ENCODE measurements at regions not wholly inside any gene's neighbourhood (a gene's known extent, or its start where the extent isn't known, plus 50 kb on each side); places are given as distances from the start of the nearest gene placed in this dataset.
"Not testable (repeated sequence)": the region's sequence is repeated elsewhere in the genome, so short reads cannot be mapped to it uniquely, and the experiment has no call there.

DNA sequence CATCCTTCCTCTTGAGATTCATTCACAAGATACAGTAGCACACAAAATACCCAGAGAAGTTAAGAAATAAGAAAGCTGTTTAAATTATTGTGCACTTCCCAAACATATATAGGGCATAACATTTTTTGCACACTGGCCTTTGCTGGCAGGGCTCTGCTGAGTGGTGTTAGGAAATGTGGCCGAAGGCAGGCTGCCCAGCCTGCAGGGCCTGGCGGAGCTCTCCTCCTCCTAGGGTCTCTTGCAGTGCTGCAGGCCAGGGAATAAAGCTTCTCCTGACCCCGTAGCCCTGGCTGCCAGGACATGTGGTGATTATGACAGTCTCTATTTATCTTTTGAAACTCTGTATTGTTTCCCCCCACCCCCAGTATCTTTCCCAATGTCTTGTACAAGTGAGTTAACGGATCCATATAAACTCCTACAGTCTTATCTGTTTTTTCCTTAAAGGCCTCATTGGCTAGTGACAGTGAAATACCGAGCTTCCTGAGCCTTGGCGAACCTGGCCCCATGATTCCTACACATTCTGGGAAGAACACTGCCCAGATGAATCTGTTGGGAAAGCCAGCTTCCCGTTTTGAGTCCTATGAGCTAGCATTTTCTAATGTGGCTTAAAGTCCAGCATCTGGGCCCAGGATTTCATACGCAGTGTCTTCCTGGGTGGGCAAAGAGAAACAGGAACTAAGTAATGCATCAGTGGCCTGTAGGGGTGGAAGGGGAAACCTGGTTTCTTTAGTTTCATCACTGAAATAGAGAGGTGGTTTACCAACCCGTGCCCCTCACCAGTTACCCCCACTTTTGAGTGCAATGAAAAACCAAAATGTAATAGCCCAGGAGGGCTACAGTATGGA is 310.3 kb downstream of the BCL2L11 start:
- TF ChIP-seq MYC (IDR thresholded peaks at IDR 0.05; ENCODE audit: low read depth, low read length); EZH2 (IDR thresholded peaks at IDR 0.05; ENCODE audit: borderline replicate concordance, low read depth, low read length, severe bottlenecking); POLR2A (IDR thresholded peaks at IDR 0.05; ENCODE audit: low read depth, low read length); JUN (IDR thresholded peaks at IDR 0.05; ENCODE audit: borderline replicate concordance, insufficient read depth, insufficient read length, low read depth); POLR2AphosphoS5 (IDR thresholded peaks at IDR 0.05; ENCODE audit: insufficient read depth, low read depth, low read length): not testable (repeated sequence)
- TF ChIP-seq, protein P1, sequence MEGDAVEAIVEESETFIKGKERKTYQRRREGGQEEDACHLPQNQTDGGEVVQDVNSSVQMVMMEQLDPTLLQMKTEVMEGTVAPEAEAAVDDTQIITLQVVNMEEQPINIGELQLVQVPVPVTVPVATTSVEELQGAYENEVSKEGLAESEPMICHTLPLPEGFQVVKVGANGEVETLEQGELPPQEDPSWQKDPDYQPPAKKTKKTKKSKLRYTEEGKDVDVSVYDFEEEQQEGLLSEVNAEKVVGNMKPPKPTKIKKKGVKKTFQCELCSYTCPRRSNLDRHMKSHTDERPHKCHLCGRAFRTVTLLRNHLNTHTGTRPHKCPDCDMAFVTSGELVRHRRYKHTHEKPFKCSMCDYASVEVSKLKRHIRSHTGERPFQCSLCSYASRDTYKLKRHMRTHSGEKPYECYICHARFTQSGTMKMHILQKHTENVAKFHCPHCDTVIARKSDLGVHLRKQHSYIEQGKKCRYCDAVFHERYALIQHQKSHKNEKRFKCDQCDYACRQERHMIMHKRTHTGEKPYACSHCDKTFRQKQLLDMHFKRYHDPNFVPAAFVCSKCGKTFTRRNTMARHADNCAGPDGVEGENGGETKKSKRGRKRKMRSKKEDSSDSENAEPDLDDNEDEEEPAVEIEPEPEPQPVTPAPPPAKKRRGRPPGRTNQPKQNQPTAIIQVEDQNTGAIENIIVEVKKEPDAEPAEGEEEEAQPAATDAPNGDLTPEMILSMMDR (IDR thresholded peaks at IDR 0.05; ENCODE audit: extremely low read depth in 1 of 2, insufficient read depth in 1 of 2, low read depth in 1 of 2, low read length in 2 of 2): not testable (repeated sequence)
- TF ChIP-seq, protein P2, sequence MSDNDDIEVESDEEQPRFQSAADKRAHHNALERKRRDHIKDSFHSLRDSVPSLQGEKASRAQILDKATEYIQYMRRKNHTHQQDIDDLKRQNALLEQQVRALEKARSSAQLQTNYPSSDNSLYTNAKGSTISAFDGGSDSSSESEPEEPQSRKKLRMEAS (IDR thresholded peaks at IDR 0.05; ENCODE audit: insufficient read depth, insufficient read length): not testable (repeated sequence)
